ENCODE measurements at regions not wholly inside any gene's neighbourhood (a gene's known extent, or its start where the extent isn't known, plus 50 kb on each side); places are given as distances from the start of the nearest gene placed in this dataset.
"Not testable (repeated sequence)": the region's sequence is repeated elsewhere in the genome, so short reads cannot be mapped to it uniquely, and the experiment has no call there.

- no peak for DNase-seq (ENCODE audit: low read depth, low spot score)
- Histone ChIP-seq H3K9me3 (ENCODE audit: low read depth, low read length) (no peaks in the 10 kb centered on the region), H3K27ac (no peak overlapping the region), H3K9ac (ENCODE audit: insufficient read length) (no peak overlapping the region), H3K36me3 (ENCODE audit: insufficient read depth, low read length) (no peaks in the 10 kb centered on the region), H3K4me3 (no peak overlapping the region)
- TF ChIP-seq FOXP2 (optimal IDR thresholded peaks at IDR 0.05; ENCODE audit: control extremely low read depth, extremely low read length, insufficient read depth) = no peak
- no peak for TF ChIP-seq POLR2AphosphoS5 (IDR thresholded peaks at IDR 0.05; ENCODE audit: borderline replicate concordance, low read depth, low read length)
- no peak for TF ChIP-seq EZH2 (IDR thresholded peaks at IDR 0.05)
These were observed 1524.4 kb upstream of the SEL1L start for GRCh38 chr14:83058068-83058467.

- Histone ChIP-seq H3K36me3 (ENCODE audit: insufficient read depth, low read length) (no peaks in the 10 kb centered on the region), H3K9ac (ENCODE audit: insufficient read length) (peak overlapping the region; percentile 44), H3K27ac (no peak overlapping the region), H3K9me3 (ENCODE audit: low read depth, low read length) (no peaks in the 10 kb centered on the region), H3K4me3 (peak overlapping the region; percentile 62)
- peak; percentile 26 for DNase-seq (ENCODE audit: low read depth, low spot score)
- no peak for TF ChIP-seq FOXP2 (optimal IDR thresholded peaks at IDR 0.05; ENCODE audit: control extremely low read depth, extremely low read length, insufficient read depth)
- TF ChIP-seq EZH2 (IDR thresholded peaks at IDR 0.05) = no peak
- TF ChIP-seq POLR2AphosphoS5 (IDR thresholded peaks at IDR 0.05; ENCODE audit: borderline replicate concordance, low read depth, low read length) = no peak
These were observed 1538.3 kb upstream of the SEL1L start for GRCh38 chr14:83071888-83072501.

GRCh38 chr14:83085136-83085535, 1551.5 kb upstream of the SEL1L start:
- Histone ChIP-seq H3K36me3 (ENCODE audit: insufficient read depth, low read length) (no peaks in the 10 kb centered on the region), H3K9me3 (ENCODE audit: low read depth, low read length) (no peaks in the 10 kb centered on the region), H3K27ac (no peak overlapping the region), H3K9ac (ENCODE audit: insufficient read length) (no peak overlapping the region), H3K4me3 (no peak overlapping the region)
- DNase-seq (ENCODE audit: low read depth, low spot score) = no peak
- TF ChIP-seq FOXP2 (optimal IDR thresholded peaks at IDR 0.05; ENCODE audit: control extremely low read depth, extremely low read length, insufficient read depth) (no peak), EZH2 (IDR thresholded peaks at IDR 0.05) (no peak), POLR2AphosphoS5 (IDR thresholded peaks at IDR 0.05; ENCODE audit: borderline replicate concordance, low read depth, low read length) (no peak)

- DNase-seq (ENCODE audit: low read depth, low spot score) = no peak
- Histone ChIP-seq H3K36me3 (ENCODE audit: insufficient read depth, low read length) (no peaks in the 10 kb centered on the region), H3K9ac (ENCODE audit: insufficient read length) (no peak overlapping the region), H3K9me3 (ENCODE audit: low read depth, low read length) (no peaks in the 10 kb centered on the region), H3K27ac (no peak overlapping the region), H3K4me3 (no peak overlapping the region)
- TF ChIP-seq EZH2 (IDR thresholded peaks at IDR 0.05) (no peak), FOXP2 (optimal IDR thresholded peaks at IDR 0.05; ENCODE audit: control extremely low read depth, extremely low read length, insufficient read depth) (no peak), POLR2AphosphoS5 (IDR thresholded peaks at IDR 0.05; ENCODE audit: borderline replicate concordance, low read depth, low read length) (no peak)
These were observed 1552.1 kb upstream of the SEL1L start for GRCh38 chr14:83085725-83086124.

GRCh38 chr14:83091991-83092956, 1558.6 kb upstream of the SEL1L start:
- DNase-seq (ENCODE audit: low read depth, low spot score); H3K36me3 ChIP-seq (ENCODE audit: insufficient read depth, low read length); H3K9ac ChIP-seq (ENCODE audit: insufficient read length); H3K4me3 ChIP-seq; H3K9me3 ChIP-seq (ENCODE audit: low read depth, low read length); H3K27ac ChIP-seq: not testable (repeated sequence)

- Histone ChIP-seq H3K36me3 (ENCODE audit: insufficient read depth, low read length) (no peaks in the 10 kb centered on the region), H3K27ac (no peak overlapping the region), H3K9ac (ENCODE audit: insufficient read length) (no peak overlapping the region), H3K4me3 (no peak overlapping the region), H3K9me3 (ENCODE audit: low read depth, low read length) (peaks cover 2% of the 10 kb centered on the region; the same call in 1 of the 2 replicates)
- DNase-seq (ENCODE audit: low read depth, low spot score) = no peak
- no peak for TF ChIP-seq FOXP2 (optimal IDR thresholded peaks at IDR 0.05; ENCODE audit: control extremely low read depth, extremely low read length, insufficient read depth)
- no peak for TF ChIP-seq EZH2 (IDR thresholded peaks at IDR 0.05)
- no peak for TF ChIP-seq POLR2AphosphoS5 (IDR thresholded peaks at IDR 0.05; ENCODE audit: borderline replicate concordance, low read depth, low read length)
These were observed 1562.4 kb upstream of the SEL1L start for GRCh38 chr14:83096092-83096491.

GRCh38 chr14:83101846-83102245, 1568.2 kb upstream of the SEL1L start:
- no peak overlapping the region for H3K27ac ChIP-seq
- H3K36me3 ChIP-seq (ENCODE audit: insufficient read depth, low read length) = no peaks in the 10 kb centered on the region
- H3K9ac ChIP-seq (ENCODE audit: insufficient read length) = no peak overlapping the region
- no peak for DNase-seq (ENCODE audit: low read depth, low spot score)
- TF ChIP-seq FOXP2 (optimal IDR thresholded peaks at IDR 0.05; ENCODE audit: control extremely low read depth, extremely low read length, insufficient read depth) (no peak), EZH2 (IDR thresholded peaks at IDR 0.05) (no peak), POLR2AphosphoS5 (IDR thresholded peaks at IDR 0.05; ENCODE audit: borderline replicate concordance, low read depth, low read length) (no peak)
- H3K9me3 ChIP-seq (ENCODE audit: low read depth, low read length) = no peaks in the 10 kb centered on the region
- no peak overlapping the region for H3K4me3 ChIP-seq

- no peak overlapping the region for H3K4me3 ChIP-seq
- H3K9ac ChIP-seq (ENCODE audit: insufficient read length) = no peak overlapping the region
- H3K27ac ChIP-seq = 0 out of 2 replicates have a peak overlapping the region, but pooled peaks have one; percentile 37
- no peaks in the 10 kb centered on the region for H3K36me3 ChIP-seq (ENCODE audit: insufficient read depth, low read length)
- DNase-seq (ENCODE audit: low read depth, low spot score) = no peak
- no peaks in the 10 kb centered on the region for H3K9me3 ChIP-seq (ENCODE audit: low read depth, low read length)
- TF ChIP-seq FOXP2 (optimal IDR thresholded peaks at IDR 0.05; ENCODE audit: control extremely low read depth, extremely low read length, insufficient read depth) = no peak
- TF ChIP-seq POLR2AphosphoS5 (IDR thresholded peaks at IDR 0.05; ENCODE audit: borderline replicate concordance, low read depth, low read length) = no peak
- no peak for TF ChIP-seq EZH2 (IDR thresholded peaks at IDR 0.05)
These were observed 1584.4 kb upstream of the SEL1L start for GRCh38 chr14:83118029-83118428.
